ENCODE measurements at regions not wholly inside any gene's neighbourhood (a gene's known extent, or its start where the extent isn't known, plus 50 kb on each side); places are given as distances from the start of the nearest gene placed in this dataset.

- TF ChIP-seq EZH2 (IDR thresholded peaks at IDR 0.05; ENCODE audit: borderline replicate concordance, insufficient read depth, low read length, poor library complexity, severe bottlenecking) (no peak), RAD21 (conservative IDR thresholded peaks at IDR 0.05) (no peak), POLR2AphosphoS5 (IDR thresholded peaks at IDR 0.05) (no peak), REST (IDR thresholded peaks at IDR 0.05; ENCODE audit: borderline replicate concordance) (no peak)
- TF ChIP-seq, protein P1, sequence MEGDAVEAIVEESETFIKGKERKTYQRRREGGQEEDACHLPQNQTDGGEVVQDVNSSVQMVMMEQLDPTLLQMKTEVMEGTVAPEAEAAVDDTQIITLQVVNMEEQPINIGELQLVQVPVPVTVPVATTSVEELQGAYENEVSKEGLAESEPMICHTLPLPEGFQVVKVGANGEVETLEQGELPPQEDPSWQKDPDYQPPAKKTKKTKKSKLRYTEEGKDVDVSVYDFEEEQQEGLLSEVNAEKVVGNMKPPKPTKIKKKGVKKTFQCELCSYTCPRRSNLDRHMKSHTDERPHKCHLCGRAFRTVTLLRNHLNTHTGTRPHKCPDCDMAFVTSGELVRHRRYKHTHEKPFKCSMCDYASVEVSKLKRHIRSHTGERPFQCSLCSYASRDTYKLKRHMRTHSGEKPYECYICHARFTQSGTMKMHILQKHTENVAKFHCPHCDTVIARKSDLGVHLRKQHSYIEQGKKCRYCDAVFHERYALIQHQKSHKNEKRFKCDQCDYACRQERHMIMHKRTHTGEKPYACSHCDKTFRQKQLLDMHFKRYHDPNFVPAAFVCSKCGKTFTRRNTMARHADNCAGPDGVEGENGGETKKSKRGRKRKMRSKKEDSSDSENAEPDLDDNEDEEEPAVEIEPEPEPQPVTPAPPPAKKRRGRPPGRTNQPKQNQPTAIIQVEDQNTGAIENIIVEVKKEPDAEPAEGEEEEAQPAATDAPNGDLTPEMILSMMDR (IDR thresholded peaks at IDR 0.05; ENCODE audit: poor library complexity, severe bottlenecking) = no peak
Observed at GRCh38 chr17:79301469-79301868, 226.8 kb downstream of the ENGASE start.

Data from neural cell (in vitro differentiated cells).